Middle frontal gyrus (tissue), 1 donor: ENCODE measurements at regions not wholly inside any gene's neighbourhood (a gene's known extent, or its start where the extent isn't known, plus 50 kb on each side); places are given as distances from the start of the nearest gene placed in this dataset.
"Not testable (repeated sequence)": the region's sequence is repeated elsewhere in the genome, so short reads cannot be mapped to it uniquely, and the experiment has no call there.

Experiments used
- DNase-seq: peaks from one replicate; pipeline ENCODE4 v3.0.0-alpha.2; 2015; ENCODE audit warnings: low spot score; ENCODE audit errors: extremely low spot score

- no peak for DNase-seq
Measured at GRCh38 chr9:117936185-117937130, 232.3 kb downstream of the TLR4 start.

GRCh38 chr9:117938086-117938485 lies 233.9 kb downstream of the TLR4 start:
- DNase-seq: no peak

- DNase-seq: no peak
Measured at GRCh38 chr9:117938896-117939295, 234.7 kb downstream of the TLR4 start.

- not testable (repeated sequence) for DNase-seq
Measured at GRCh38 chr9:117944750-117945149, 240.5 kb downstream of the TLR4 start.

- DNase-seq: no peak
Measured at GRCh38 chr9:117945286-117945685, 241.1 kb downstream of the TLR4 start.

- DNase-seq: no peak
Measured at GRCh38 chr9:117951127-117951526, 246.9 kb downstream of the TLR4 start.

GRCh38 chr9:117952581-117952980 lies 248.4 kb downstream of the TLR4 start:
- DNase-seq: no peak

GRCh38 chr9:117957267-117957666 lies 253.1 kb downstream of the TLR4 start:
- no peak for DNase-seq

GRCh38 chr9:117958726-117959125 lies 254.5 kb downstream of the TLR4 start:
- no peak for DNase-seq

- DNase-seq: no peak
Measured at GRCh38 chr9:117963493-117964090, 259.4 kb downstream of the TLR4 start.

GRCh38 chr9:117970276-117971050 lies 266.3 kb downstream of the TLR4 start:
- DNase-seq: no peak

GRCh38 chr9:117974108-117974507 lies 269.9 kb downstream of the TLR4 start:
- DNase-seq: no peak

GRCh38 chr9:117979914-117980313 lies 275.7 kb downstream of the TLR4 start:
- DNase-seq: no peak

- no peak for DNase-seq
Measured at GRCh38 chr9:117987945-117988344, 283.7 kb downstream of the TLR4 start.

- DNase-seq: no peak
Measured at GRCh38 chr9:117992006-117992405, 287.8 kb downstream of the TLR4 start.

- no peak for DNase-seq
Measured at GRCh38 chr9:118000581-118000980, 296.4 kb downstream of the TLR4 start.

- DNase-seq: no peak
Measured at GRCh38 chr9:118003240-118003639, 299.0 kb downstream of the TLR4 start.

GRCh38 chr9:118008246-118008645 lies 304.0 kb downstream of the TLR4 start:
- no peak for DNase-seq

GRCh38 chr9:118009614-118010013 lies 305.4 kb downstream of the TLR4 start:
- DNase-seq: no peak

- no peak for DNase-seq
Measured at GRCh38 chr9:118017607-118018122, 313.5 kb downstream of the TLR4 start.

GRCh38 chr9:118023644-118024043 lies 319.4 kb downstream of the TLR4 start:
- no peak for DNase-seq

GRCh38 chr9:118028225-118028624 lies 324.0 kb downstream of the TLR4 start:
- DNase-seq: no peak
